HG03565 (cell line): ENCODE measurements at regions not wholly inside any gene's neighbourhood (a gene's known extent, or its start where the extent isn't known, plus 50 kb on each side); places are given as distances from the start of the nearest gene placed in this dataset.
A peak's percentile ranks its signal among the peaks of the same experiment; 100 is the strongest.

ENCODE experiments used
- ATAC-seq: cut with Tn5 transposase; IDR thresholded peaks from one replicate; pipeline ENCODE4 v1.9.1; 2021; ENCODE audit warnings: mild to moderate bottlenecking, moderate library complexity; ENCODE audit not compliant: unreplicated experiment

DNA sequence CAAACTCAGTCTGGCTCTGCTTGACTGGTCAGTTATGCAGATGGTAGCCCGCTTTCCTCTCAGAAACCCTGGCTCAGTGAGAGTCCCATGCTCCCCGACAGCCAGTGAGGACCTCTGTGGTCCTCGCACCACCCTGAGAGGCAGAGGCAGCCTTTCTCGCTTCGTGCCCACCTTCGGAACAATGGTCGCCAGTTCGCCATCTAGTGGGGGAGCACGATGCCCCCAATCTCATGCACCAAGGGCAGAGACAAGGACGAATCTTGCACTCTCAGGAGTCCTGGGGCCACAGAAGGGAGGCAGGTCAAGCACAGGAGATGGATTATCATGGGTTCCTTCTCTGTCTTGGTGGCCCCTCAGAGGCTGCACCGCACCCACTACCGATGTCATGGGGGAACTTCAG is 75.2 kb downstream of the RHCG start:
- ATAC-seq: no peak

DNA sequence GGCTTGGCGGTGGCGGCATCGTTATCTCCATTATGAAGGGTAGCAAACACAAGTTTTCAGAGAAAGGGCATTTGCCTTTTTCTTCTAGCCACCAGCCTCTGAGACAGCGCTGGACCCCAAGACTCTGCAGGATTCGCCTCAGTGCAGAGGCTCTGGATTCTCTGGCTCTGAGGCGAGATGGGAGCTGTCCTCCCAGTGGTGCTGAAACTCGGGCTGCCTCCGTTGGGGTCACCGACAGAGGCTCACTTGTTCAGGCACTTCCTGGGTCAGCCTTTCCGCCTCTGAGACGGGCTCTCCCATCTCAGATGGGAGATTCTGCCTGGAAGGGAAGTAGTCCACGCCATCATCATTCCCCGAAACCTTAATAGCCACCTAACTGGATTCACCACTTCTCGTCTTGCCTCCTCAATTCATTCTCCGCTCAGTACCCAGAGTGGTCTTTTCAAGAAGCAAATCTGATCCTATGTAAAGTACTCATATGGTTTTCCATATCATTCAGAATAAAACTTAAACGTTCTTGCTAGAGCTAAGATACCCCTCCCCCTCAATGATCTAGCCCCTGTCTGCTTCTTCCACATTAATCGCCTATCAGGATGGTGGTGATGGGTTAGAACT is 76.9 kb downstream of the RHCG start:
- no peak for ATAC-seq

DNA sequence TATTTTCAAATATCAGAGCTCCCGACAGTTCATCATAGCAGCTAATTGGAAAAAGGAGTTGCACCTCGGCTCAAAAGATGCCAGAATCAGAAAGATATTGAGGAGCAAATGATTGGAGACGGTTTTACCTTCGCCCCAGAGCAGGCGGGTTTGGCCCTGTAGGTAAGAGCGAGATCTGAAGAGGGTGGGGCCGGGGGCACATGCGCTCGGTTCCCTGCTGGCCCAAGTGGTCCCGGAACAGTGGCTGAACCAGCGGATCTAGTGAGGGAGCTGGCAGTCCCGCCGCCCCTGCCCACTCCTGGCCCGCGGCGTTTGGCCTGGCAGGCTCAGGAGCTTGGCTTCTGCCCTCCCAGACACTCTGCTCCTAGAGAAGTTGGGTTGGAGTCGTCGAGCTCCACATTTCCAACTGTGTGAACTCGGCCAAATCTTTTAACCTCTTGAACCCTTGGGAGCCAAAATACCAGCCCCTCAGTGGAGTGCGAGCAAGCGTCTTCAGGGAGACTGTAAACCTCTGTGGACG is 79.1 kb downstream of the RHCG start:
- ATAC-seq: no peak

DNA sequence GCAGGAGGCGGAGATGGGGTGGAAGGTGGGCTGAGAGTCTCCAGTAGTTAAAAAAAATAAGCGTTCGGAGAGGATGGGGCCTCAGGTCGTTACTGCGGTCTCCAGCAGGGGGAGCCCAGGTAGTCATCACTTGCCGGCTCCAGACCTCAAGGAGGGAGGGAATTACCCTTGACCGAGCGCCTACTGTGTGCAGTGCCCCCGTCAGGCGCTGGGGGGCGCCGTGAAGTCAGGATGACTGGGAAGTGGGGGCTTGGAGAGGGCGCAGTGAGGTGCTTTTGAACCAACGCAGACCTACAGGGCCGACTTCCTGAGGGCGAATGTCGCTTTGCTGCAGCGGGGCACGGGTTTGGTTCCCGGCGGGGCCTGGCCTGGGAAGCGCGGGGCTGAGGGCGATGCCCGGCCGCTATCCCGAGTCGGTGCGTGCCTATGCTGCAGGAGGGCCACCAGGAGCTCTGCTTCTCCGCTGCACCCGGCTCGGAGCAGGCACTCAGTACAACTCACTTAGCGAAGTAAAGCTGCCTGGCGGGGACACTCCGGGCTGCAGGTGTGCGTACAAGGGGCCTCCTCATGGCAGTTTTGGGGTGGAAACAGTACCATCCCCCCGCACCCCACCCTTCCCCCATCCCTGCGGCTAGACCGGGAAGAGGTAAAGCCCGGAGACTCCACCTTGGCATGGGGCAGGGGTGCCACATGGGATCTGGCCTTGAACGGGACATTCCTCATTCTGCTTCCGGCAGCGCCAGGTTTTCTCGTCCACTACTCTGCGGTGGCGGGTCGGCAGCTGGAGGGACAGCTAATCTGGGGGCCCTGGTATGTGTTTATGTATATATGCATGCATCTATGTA is 79.8 kb downstream of the RHCG start:
- peak; percentile 80 for ATAC-seq

DNA sequence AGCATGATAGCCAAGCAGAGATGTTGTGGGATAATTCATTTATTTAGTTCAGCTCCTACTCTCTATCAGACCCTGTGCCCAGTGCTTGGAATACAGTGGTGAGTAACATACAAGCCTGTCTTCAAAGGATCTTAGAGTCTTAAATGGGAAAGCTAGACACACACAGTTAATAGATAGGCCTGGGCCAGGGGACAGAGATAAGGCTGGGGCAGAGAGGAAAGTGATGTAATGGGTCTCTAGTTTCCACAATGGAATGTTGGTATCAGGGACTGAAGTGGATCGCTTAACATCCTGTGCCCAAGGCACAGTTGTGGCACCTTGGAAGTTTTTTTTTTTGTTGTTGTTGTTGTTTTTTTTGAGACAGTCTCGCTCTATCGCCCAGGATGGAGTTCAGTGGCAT is 79.9 kb upstream of the POLG start:
- ATAC-seq: no peak

DNA sequence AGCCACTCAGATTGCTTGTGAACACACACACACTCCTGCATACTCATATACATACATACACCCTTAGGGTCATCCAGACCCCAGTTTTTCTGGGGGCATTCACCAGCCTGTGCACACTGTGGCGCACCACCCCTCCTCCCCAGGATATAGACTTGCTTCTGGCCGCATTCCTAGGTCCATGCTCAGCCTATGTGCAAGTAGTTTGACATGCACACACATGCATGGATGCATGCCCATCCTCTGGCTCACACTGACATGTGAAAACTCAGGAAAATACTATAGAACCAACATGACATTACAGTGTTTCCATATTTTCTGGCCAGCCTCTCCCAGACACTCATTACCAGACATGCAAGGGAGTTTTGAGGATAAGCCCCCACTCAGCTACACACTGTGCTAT is 79.3 kb upstream of the POLG start:
- ATAC-seq: no peak

GRCh38 chr15:89412905-89413411 is 78.3 kb upstream of the POLG start:
- no peak for ATAC-seq

DNA sequence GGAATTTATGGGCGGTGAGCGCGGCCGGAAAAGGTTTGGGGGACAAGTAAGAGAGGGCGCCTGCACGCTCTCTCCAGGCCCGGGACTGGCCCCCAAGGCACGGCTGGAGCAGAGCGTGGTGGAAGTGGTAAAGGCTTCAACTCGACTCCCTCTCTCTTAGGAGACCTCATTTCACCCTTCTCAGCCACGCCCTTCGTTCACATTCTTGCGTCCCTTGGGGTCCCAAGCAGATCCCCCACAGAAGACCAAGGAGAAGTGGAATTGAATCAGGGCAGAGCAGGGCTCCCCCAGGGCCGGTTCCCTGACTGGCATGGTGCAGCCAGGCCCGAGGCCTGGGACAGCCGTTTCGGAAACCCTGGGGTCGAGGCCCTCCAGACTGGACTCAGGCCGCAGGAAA is 75.4 kb upstream of the POLG start:
- ATAC-seq: no peak

DNA sequence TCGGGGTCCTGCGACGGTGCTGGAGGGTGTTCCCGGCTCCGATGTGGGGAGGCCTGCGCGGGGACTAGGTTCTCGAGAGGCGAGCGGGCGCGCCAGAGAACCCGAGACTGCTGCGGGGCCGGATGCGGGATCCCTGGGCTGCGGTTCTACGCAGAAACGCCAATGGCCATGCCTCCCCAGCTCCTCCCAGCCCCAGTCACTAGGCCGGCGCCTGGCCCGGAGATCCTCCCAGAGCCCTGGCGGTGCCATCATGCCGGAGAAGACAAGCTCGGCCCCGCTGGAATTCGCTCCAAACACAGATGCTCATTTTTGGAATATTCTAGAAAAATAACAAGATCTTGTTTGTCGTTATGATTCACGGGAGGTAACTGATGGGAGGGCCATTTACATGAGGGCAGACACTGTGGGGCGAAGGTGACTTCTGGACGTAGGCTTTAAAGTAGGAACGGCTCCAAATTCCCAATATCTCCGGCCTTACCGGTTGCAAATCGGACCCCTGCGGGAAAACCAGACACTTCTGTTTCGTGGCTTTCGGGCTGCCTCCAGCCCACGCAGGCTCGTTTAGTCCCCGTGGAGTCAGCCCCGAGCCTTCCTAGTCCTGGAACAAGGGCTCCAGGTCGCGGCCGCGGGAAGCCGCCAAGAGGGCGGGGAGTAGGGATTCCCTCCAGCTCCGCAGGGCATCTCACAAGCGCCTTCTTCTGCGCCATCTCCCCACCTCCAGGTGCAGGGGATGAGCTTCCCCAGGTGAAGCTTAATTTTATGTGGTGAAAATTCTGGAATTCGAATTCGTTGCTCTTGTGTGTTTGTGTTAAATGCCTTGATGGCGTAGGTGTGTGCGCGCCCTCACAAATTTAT is 74.8 kb upstream of the POLG start:
- no peak for ATAC-seq

DNA sequence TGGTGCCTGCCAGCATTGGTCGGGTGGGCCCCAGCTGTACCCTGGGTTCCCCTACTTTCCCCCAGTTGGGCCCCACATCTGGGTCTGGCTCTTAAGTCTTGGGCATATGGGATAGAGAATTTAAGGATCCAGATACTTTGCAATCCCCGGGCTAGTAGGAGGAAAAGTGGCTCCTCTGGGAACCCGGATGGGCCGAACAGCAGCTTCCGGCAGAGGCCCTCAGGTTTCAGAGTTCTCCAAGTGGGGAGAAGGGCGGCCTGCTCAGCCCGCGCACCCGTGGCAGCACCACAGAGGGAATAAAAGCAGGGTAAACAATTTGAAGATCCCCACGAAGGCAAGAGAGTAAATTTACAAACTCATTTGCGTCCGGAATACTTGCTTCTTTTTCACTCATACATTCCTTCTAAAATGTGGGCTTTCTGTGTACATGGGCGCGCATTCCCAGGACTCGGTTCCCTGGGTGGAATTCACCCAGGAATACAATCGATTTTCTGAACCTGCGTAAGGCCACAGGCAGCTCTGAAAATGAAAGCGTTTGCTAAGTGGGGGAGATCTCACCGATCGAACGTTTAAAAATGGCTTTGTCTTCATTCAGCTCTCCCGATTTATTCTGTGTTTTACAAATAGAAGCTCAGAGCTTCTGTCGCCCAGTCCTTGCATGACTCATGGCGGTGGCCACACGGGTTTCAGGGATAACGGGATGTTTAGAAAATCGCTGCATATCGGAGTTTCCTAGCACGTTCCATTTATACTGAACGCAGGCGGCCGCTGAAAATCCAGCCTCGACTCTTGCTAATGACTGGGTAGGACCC is 74.0 kb upstream of the POLG start:
- no peak for ATAC-seq

- ATAC-seq: no peak
Measured at GRCh38 chr15:89406940-89407607, 72.5 kb upstream of the POLG start.

DNA sequence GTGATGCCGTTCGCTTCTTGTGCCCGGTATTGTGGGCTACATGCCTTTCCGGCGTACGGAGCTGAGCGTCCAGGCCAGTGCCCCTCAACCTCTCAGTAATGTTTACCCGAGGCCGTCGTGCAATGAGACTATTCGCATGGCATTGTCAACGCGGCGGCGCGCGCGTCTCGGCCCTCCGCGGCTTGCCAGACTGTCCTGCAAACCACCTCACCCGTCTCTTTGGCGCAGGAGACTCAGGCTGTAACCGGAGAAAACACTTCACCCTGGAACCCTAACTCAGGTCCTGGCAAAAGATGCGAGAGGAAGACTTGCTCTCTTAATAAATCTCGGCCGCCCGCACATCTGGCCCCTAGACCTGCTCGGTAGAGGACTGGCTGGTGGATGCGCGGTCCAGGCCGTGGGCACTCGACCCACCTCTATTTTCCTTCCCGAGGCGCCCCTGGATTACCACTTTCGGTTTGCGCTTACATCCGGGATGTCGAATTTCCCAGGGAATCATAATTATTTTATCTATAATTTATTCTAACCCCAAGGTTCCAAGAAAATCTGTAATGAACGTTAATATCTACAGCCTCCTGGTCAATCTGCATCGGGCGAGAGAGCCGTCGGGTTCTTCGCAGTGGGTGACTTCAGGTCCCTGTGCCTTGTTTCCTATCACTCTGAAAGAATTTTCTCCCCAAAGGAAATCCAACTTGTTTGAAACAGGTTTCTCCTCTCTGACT is 71.8 kb upstream of the POLG start:
- no peak for ATAC-seq

- ATAC-seq: no peak
Measured at GRCh38 chr15:89405494-89405893, 70.9 kb upstream of the POLG start.

DNA sequence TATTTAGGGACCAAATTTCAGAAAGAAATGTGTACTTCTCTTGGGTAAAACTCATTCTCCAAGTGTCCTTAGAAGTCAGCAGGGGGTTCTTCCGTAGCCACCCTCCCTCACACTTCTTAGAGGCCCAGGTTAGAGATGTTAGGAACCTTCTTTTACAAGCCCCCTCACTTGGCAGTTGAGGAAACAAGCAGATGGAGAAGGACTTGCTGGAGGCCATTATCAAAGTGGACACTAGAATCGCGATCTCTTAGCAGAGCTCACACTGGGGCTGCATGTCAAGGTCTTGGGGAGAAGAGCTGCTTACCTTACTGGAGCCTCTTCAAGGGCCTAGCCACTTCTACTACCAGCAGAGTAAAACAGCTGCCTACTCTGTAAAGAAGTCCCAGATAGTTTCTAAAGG is 69.4 kb upstream of the POLG start:
- ATAC-seq: no peak

- ATAC-seq: no peak
Measured at GRCh38 chr15:89402518-89402805, 67.8 kb upstream of the POLG start.

- no peak for ATAC-seq
Measured at GRCh38 chr15:89401631-89402517, 67.2 kb upstream of the POLG start.

DNA sequence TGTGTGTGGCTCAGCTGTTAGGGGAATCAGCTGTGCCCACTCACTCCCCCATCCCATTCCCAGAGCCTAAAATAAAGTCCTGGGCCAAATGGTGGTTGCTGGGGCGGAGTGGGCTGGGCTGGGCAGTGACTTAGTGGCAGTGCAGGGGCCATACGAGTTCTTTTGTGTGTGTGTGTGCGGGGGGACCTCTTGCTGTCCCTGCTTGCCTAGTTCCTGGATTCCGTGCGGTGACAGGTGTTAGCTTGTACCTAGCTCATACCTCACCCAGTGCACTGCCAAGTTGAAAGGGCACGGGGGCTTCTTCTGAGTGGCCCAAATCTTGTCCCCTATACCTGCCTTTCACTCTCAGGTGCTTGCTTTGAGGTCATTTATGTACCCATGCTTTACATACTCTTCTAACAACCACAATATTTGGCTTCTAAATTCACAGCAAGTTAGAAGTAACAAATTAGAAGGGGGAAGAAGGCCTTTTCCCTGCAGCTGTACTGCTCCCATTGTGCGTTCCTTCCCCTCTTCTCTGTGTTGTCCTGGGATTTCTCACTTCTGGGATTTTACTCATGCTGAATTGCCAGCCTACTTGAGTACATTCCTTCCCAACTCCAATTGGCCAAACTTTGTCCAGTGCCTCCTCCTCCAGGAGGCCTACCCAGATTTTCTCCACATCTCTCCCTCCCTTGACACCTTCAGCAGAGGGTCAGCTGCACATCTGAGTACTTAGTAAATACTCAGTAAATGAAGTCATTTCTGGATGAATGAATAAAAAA is 66.3 kb upstream of the POLG start:
- no peak for ATAC-seq
